Activated CD4-positive, alpha-beta T cell treated with anti-CD3 and anti-CD28 coated beads for 36 hours (primary cell): ENCODE measurements at regions not wholly inside any gene's neighbourhood (a gene's known extent, or its start where the extent isn't known, plus 50 kb on each side); places are given as distances from the start of the nearest gene placed in this dataset.

Source experiments
- ATAC-seq: fragments of 200-7000 bp; cut with Tn5 transposase; one replicate; pipeline ENCODE4 v1.10.0; 2021; ENCODE audit warnings: mild to moderate bottlenecking, moderate library complexity
- CTCF ChIA-PET: fragments of 350-600 bp; sonication (Branson Sonifier 250); formaldehyde crosslinking; loops from one replicate; lab custom pipeline; 2021; ENCODE audit warnings: antibody characterized with exemption; lab: Charles Lee
- POLR2A ChIA-PET: fragments of 350-600 bp; sonication (Branson Sonifier 250); formaldehyde crosslinking; loops from one replicate; lab custom pipeline; 2021; ENCODE audit warnings: antibody characterized with exemption, inconsistent platforms; lab: Charles Lee
- DNase-seq: peaks from one replicate; pipeline ENCODE4 v3.0.0-alpha.2; 2020
- H3K27ac Mint-ChIP-seq: one replicate; pipeline ENCODE4 v1.8.0; 2021; ENCODE audit warnings: mixed read lengths
- H3K27me3 Mint-ChIP-seq: one replicate; pipeline ENCODE4 v1.8.0; 2021; ENCODE audit warnings: mixed read lengths
- H3K36me3 Mint-ChIP-seq: one replicate; pipeline ENCODE4 v1.8.0; 2021; ENCODE audit warnings: low read depth, mixed read lengths
- H3K4me1 Mint-ChIP-seq: one replicate; pipeline ENCODE4 v1.8.0; 2021; ENCODE audit warnings: mixed read lengths
- H3K4me3 Mint-ChIP-seq: one replicate; pipeline ENCODE4 v1.8.0; 2021; ENCODE audit warnings: mild to moderate bottlenecking, moderate library complexity, mixed read lengths
- H3K9me3 Mint-ChIP-seq: one replicate; pipeline ENCODE4 v1.8.0; 2021; ENCODE audit warnings: low read depth, mixed read lengths
- intact Hi-C, 2 experiments: fragments of 100-400 bp; cut with DNase I in 1 of 2; cut with micrococcal nuclease in 1 of 2; formaldehyde crosslinking; loops; one replicate each; pipeline versions ENCODE4 v1.14.2 to v1.15.1; 2022 to 2024; cut with DNase I, micrococcal nuclease

GRCh38 chr10:80908611-80909010, 370.9 kb downstream of the SH2D4B start:
- ChIA-PET POLR2A (no interaction called here), CTCF (no interaction called here)
- intact Hi-C loops, result no loop called here
- H3K27me3 Mint-ChIP-seq, result peaks cover 6% of the 10 kb centered on the region
- H3K4me1 Mint-ChIP-seq, result no peaks in the 10 kb centered on the region
- no peaks in the 10 kb centered on the region for H3K9me3 Mint-ChIP-seq
- no peak overlapping the region for H3K4me3 Mint-ChIP-seq
- DNase-seq, result no peak
- no peak overlapping the region for H3K27ac Mint-ChIP-seq
- ATAC-seq, result no peak
- H3K36me3 Mint-ChIP-seq, result no peaks in the 10 kb centered on the region

- intact Hi-C loops, result no loop called here
- DNase-seq (no peak), ATAC-seq (no peak)
- H3K4me3 Mint-ChIP-seq, result no peak overlapping the region
- CTCF ChIA-PET, result no interaction called here
- POLR2A ChIA-PET, result no interaction called here
- H3K27ac Mint-ChIP-seq, result no peak overlapping the region
- H3K27me3 Mint-ChIP-seq, result peaks cover 6% of the 10 kb centered on the region
- H3K36me3 Mint-ChIP-seq, result no peaks in the 10 kb centered on the region
- no peaks in the 10 kb centered on the region for H3K4me1 Mint-ChIP-seq
- no peaks in the 10 kb centered on the region for H3K9me3 Mint-ChIP-seq
Observed at GRCh38 chr10:80909254-80909653, 371.6 kb downstream of the SH2D4B start.

- intact Hi-C loops, result no loop called here
- H3K9me3 Mint-ChIP-seq, result no peaks in the 10 kb centered on the region
- CTCF ChIA-PET, result interaction anchor here (0.5 kb wide), 1 partner anchor 564 kb away, joined by 3 read pairs; no protein-coding TSS in a partner anchor
- no peak overlapping the region for H3K27ac Mint-ChIP-seq
- H3K27me3 Mint-ChIP-seq, result peaks cover 7% of the 10 kb centered on the region
- H3K4me1 Mint-ChIP-seq, result no peaks in the 10 kb centered on the region
- H3K36me3 Mint-ChIP-seq, result no peaks in the 10 kb centered on the region
- no peak overlapping the region for H3K4me3 Mint-ChIP-seq
- no peak for ATAC-seq
- POLR2A ChIA-PET, result no interaction called here
- DNase-seq, result no peak
Observed at GRCh38 chr10:80917636-80918035, 379.9 kb downstream of the SH2D4B start.

GRCh38 chr10:80921032-80921431, 383.3 kb downstream of the SH2D4B start:
- Mint-ChIP-seq H3K9me3 (no peaks in the 10 kb centered on the region), H3K27ac (no peak overlapping the region), H3K36me3 (no peaks in the 10 kb centered on the region), H3K4me1 (no peaks in the 10 kb centered on the region), H3K4me3 (no peak overlapping the region), H3K27me3 (peaks cover 7% of the 10 kb centered on the region)
- ATAC-seq, result no peak
- POLR2A ChIA-PET, result no interaction called here
- CTCF ChIA-PET, result interaction anchor here (0.6 kb wide), 1 partner anchor 560 kb away, joined by 4 read pairs; no protein-coding TSS in a partner anchor
- intact Hi-C loops, result loop anchor here (10.0 kb wide), 2 partner anchors 256 to 536 kb away; no protein-coding TSS in a partner anchor
- no peak for DNase-seq

GRCh38 chr10:80924063-80924952, 386.6 kb downstream of the SH2D4B start:
- ChIA-PET POLR2A (no interaction called here), CTCF (interaction anchor here (0.5 to 2.4 kb wide), 7 partner anchors 16 to 571 kb away, joined by 3 to 14 read pairs (median 4); no protein-coding TSS in a partner anchor)
- Mint-ChIP-seq H3K4me1 (no peaks in the 10 kb centered on the region), H3K36me3 (no peaks in the 10 kb centered on the region), H3K4me3 (no peak overlapping the region), H3K9me3 (peaks cover 2% of the 10 kb centered on the region), H3K27me3 (peaks cover 7% of the 10 kb centered on the region), H3K27ac (no peak overlapping the region)
- DNase-seq, result peak; percentile 44
- no peak for ATAC-seq
- intact Hi-C loops, result loop anchor here (1.0 to 10.0 kb wide), 4 partner anchors 225 to 541 kb away; no protein-coding TSS in a partner anchor

- no peak for ATAC-seq
- no peaks in the 10 kb centered on the region for H3K4me1 Mint-ChIP-seq
- no peak overlapping the region for H3K4me3 Mint-ChIP-seq
- H3K27me3 Mint-ChIP-seq, result no peaks in the 10 kb centered on the region
- ChIA-PET POLR2A (no interaction called here), CTCF (interaction anchor here (0.5 to 1.3 kb wide), 2 partner anchors 11 to 57 kb away, joined by 3 read pairs; no protein-coding TSS in a partner anchor)
- H3K27ac Mint-ChIP-seq, result no peak overlapping the region
- H3K9me3 Mint-ChIP-seq, result peaks cover 2% of the 10 kb centered on the region
- no peak for DNase-seq
- H3K36me3 Mint-ChIP-seq, result no peaks in the 10 kb centered on the region
- intact Hi-C loops, result loop anchor here (5.0 to 10.0 kb wide), 3 partner anchors 230 to 543 kb away; no protein-coding TSS in a partner anchor
Observed at GRCh38 chr10:80927419-80928078, 389.8 kb downstream of the SH2D4B start.

- no peaks in the 10 kb centered on the region for H3K9me3 Mint-ChIP-seq
- CTCF ChIA-PET, result no interaction called here
- no peaks in the 10 kb centered on the region for H3K4me1 Mint-ChIP-seq
- ATAC-seq (no peak), DNase-seq (no peak)
- H3K36me3 Mint-ChIP-seq, result no peaks in the 10 kb centered on the region
- POLR2A ChIA-PET, result no interaction called here
- H3K27ac Mint-ChIP-seq, result no peak overlapping the region
- intact Hi-C loops, result no loop called here
- no peak overlapping the region for H3K4me3 Mint-ChIP-seq
- peaks cover 9% of the 10 kb centered on the region for H3K27me3 Mint-ChIP-seq
Observed at GRCh38 chr10:80938903-80939302, 401.2 kb downstream of the SH2D4B start.

- H3K4me1 Mint-ChIP-seq, result no peaks in the 10 kb centered on the region
- ATAC-seq (no peak), DNase-seq (no peak)
- intact Hi-C loops, result loop anchor here in 1 of 2 experiments (5.0 kb wide), 1 partner anchor 897 kb away; no protein-coding TSS in a partner anchor
- H3K9me3 Mint-ChIP-seq, result no peaks in the 10 kb centered on the region
- no peaks in the 10 kb centered on the region for H3K36me3 Mint-ChIP-seq
- no peak overlapping the region for H3K27ac Mint-ChIP-seq
- POLR2A ChIA-PET, result no interaction called here
- H3K4me3 Mint-ChIP-seq, result no peak overlapping the region
- H3K27me3 Mint-ChIP-seq, result peaks cover 3% of the 10 kb centered on the region
- CTCF ChIA-PET, result interaction anchor here (0.6 to 1.4 kb wide), 3 partner anchors 245 to 432 kb away, joined by 3 to 5 read pairs (median 3); no protein-coding TSS in a partner anchor
Observed at GRCh38 chr10:80945264-80945880, 407.7 kb downstream of the SH2D4B start.

- DNase-seq, result no peak
- ChIA-PET CTCF (interaction anchor here (0.9 to 1.4 kb wide), 2 partner anchors 246 to 350 kb away, joined by 3 to 5 read pairs; no protein-coding TSS in a partner anchor), POLR2A (no interaction called here)
- H3K4me1 Mint-ChIP-seq, result no peaks in the 10 kb centered on the region
- no peak overlapping the region for H3K4me3 Mint-ChIP-seq
- no peaks in the 10 kb centered on the region for H3K9me3 Mint-ChIP-seq
- H3K27me3 Mint-ChIP-seq, result peaks cover 3% of the 10 kb centered on the region
- intact Hi-C loops, result loop anchor here in 1 of 2 experiments (5.0 kb wide), 1 partner anchor 896 kb away; no protein-coding TSS in a partner anchor
- no peak overlapping the region for H3K27ac Mint-ChIP-seq
- no peaks in the 10 kb centered on the region for H3K36me3 Mint-ChIP-seq
- no peak for ATAC-seq
Observed at GRCh38 chr10:80946073-80946472, 408.4 kb downstream of the SH2D4B start.

GRCh38 chr10:80946957-80947726, 409.4 kb downstream of the SH2D4B start:
- DNase-seq (no peak), ATAC-seq (no peak)
- H3K4me1 Mint-ChIP-seq, result no peaks in the 10 kb centered on the region
- no peak overlapping the region for H3K27ac Mint-ChIP-seq
- no peaks in the 10 kb centered on the region for H3K36me3 Mint-ChIP-seq
- no peak overlapping the region for H3K4me3 Mint-ChIP-seq
- intact Hi-C loops, result loop anchor here in 1 of 2 experiments (5.0 kb wide), 1 partner anchor 895 kb away; no protein-coding TSS in a partner anchor
- no peaks in the 10 kb centered on the region for H3K9me3 Mint-ChIP-seq
- peaks cover 3% of the 10 kb centered on the region for H3K27me3 Mint-ChIP-seq
- ChIA-PET CTCF (interaction anchor here (0.6 kb wide), 1 partner anchor 51 kb away, joined by 3 read pairs; no protein-coding TSS in a partner anchor), POLR2A (no interaction called here)
